Testis (tissue), 2 donors: ENCODE measurements at regions not wholly inside any gene's neighbourhood (a gene's known extent, or its start where the extent isn't known, plus 50 kb on each side); places are given as distances from the start of the nearest gene placed in this dataset.

Experiments used
- CTCF ChIP-seq, 3 experiments: fragments of 450-650 bp in 2 of 3; fragments of 200-600 bp in 1 of 3; sonication (generic) in 1 of 3; IDR thresholded peaks; one replicate each; pipeline ENCODE4 v1.5.1; 2016 to 2019; ENCODE audit warnings: antibody characterized with exemption in 3 of 3, mild to moderate bottlenecking in 2 of 3, moderate library complexity in 1 of 3
- POLR2A ChIP-seq: fragments of 450-650 bp; IDR thresholded peaks from one replicate; pipeline ENCODE4 v1.6.1; 2017; ENCODE audit warnings: antibody characterized with exemption, mild to moderate bottlenecking, moderate library complexity

GRCh38 chr16:72715267-72715666, 332.7 kb downstream of the ZFHX3 start:
- TF ChIP-seq POLR2A (no peak), CTCF (IDR thresholded peaks at IDR 0.05) (no peak)
